Left ventricle myocardium inferior (tissue), 1 donor: ENCODE measurements at regions not wholly inside any gene's neighbourhood (a gene's known extent, or its start where the extent isn't known, plus 50 kb on each side); places are given as distances from the start of the nearest gene placed in this dataset.
"Not testable (repeated sequence)": the region's sequence is repeated elsewhere in the genome, so short reads cannot be mapped to it uniquely, and the experiment has no call there.

Source experiments
- DNase-seq: peaks from one replicate; pipeline ENCODE4 v3.0.0-alpha.2; 2020
- H3K27ac ChIP-seq: fragments of 200-600 bp; replicated peaks from 2 replicates; pipeline ENCODE4 v1.8.0; 2021
- H3K27me3 ChIP-seq: fragments of 200-600 bp; 2 replicates; pipeline ENCODE4 v1.8.0; 2021; ENCODE audit warnings: low read depth
- H3K36me3 ChIP-seq: fragments of 200-600 bp; 2 replicates; pipeline ENCODE4 v1.8.0; 2021
- H3K4me1 ChIP-seq: fragments of 200-600 bp; 2 replicates; pipeline ENCODE4 v1.8.0; 2021
- H3K4me3 ChIP-seq: fragments of 200-600 bp; 2 replicates; pipeline ENCODE4 v1.8.0; 2021; ENCODE audit warnings: mild to moderate bottlenecking, moderate library complexity
- H3K9me3 ChIP-seq: fragments of 200-600 bp; replicated peaks from 2 replicates; pipeline ENCODE4 v1.8.0; 2021
- intact Hi-C: fragments of 100-400 bp; cut with micrococcal nuclease; formaldehyde crosslinking; loops from one replicate; pipeline ENCODE4 v1.11.0; 2022
- TF ChIP-seq, protein P1 (sequence below): fragments of 200-600 bp; IDR thresholded peaks from 2 replicates; pipeline ENCODE4 v1.8.0; 2021; ENCODE audit warnings: antibody characterized with exemption, mild to moderate bottlenecking, borderline replicate concordance
- donor health status: DM: no; HTN: yes; CAD: no; lungs with severe emphysema.

DNA sequence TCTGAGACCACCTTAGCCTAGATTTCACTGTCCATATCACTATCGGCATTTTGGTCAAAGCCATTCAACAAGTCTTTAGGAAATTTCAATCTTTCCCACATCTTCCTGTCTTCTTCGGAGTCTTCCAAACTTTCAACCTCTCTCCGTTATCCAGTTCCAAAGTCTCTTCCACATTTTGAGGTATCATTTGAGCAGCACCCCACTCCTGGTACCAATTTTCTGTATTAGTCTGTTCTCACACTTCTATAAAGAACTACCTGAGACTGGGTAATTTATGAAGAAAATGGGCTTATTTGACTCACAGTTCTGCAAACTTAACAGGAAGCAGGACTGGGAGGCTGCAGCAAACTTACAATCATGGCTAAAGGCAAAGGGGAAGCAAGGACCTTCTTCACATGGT lies 215.5 kb downstream of the CYLC2 start:
- H3K4me3 ChIP-seq = no peak overlapping the region
- intact Hi-C loops = no loop called here
- H3K27ac ChIP-seq = no peak overlapping the region
- H3K9me3 ChIP-seq = peaks cover 40% of the 10 kb centered on the region
- H3K4me1 ChIP-seq = no peaks in the 10 kb centered on the region
- TF ChIP-seq, protein P1, sequence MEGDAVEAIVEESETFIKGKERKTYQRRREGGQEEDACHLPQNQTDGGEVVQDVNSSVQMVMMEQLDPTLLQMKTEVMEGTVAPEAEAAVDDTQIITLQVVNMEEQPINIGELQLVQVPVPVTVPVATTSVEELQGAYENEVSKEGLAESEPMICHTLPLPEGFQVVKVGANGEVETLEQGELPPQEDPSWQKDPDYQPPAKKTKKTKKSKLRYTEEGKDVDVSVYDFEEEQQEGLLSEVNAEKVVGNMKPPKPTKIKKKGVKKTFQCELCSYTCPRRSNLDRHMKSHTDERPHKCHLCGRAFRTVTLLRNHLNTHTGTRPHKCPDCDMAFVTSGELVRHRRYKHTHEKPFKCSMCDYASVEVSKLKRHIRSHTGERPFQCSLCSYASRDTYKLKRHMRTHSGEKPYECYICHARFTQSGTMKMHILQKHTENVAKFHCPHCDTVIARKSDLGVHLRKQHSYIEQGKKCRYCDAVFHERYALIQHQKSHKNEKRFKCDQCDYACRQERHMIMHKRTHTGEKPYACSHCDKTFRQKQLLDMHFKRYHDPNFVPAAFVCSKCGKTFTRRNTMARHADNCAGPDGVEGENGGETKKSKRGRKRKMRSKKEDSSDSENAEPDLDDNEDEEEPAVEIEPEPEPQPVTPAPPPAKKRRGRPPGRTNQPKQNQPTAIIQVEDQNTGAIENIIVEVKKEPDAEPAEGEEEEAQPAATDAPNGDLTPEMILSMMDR = no peak
- no peaks in the 10 kb centered on the region for H3K27me3 ChIP-seq
- no peaks in the 10 kb centered on the region for H3K36me3 ChIP-seq
- no peak for DNase-seq

DNA sequence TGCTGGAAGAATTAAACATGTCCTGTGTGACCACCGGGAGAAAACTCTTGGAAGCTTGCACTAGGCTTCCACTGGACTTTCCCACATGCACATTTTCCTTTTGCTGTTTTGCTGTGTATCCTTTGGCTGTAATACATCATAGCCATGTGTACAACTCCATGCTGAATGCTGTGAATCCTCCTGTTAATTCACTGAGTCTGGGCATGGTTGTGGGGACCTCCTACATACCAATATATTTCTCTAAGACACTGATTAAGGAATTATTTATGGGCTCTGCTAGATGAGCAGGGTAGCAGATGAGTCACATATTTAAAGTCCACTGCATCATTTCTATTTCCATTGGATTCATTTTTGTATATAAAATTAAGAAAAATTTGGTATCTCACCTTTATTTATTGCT lies 220.1 kb downstream of the CYLC2 start:
- no peaks in the 10 kb centered on the region for H3K4me1 ChIP-seq
- no peaks in the 10 kb centered on the region for H3K36me3 ChIP-seq
- DNase-seq = no peak
- H3K9me3 ChIP-seq = peaks cover 26% of the 10 kb centered on the region
- intact Hi-C loops = no loop called here
- no peak overlapping the region for H3K27ac ChIP-seq
- no peak overlapping the region for H3K4me3 ChIP-seq
- TF ChIP-seq, protein P1 = no peak
- no peaks in the 10 kb centered on the region for H3K27me3 ChIP-seq

DNA sequence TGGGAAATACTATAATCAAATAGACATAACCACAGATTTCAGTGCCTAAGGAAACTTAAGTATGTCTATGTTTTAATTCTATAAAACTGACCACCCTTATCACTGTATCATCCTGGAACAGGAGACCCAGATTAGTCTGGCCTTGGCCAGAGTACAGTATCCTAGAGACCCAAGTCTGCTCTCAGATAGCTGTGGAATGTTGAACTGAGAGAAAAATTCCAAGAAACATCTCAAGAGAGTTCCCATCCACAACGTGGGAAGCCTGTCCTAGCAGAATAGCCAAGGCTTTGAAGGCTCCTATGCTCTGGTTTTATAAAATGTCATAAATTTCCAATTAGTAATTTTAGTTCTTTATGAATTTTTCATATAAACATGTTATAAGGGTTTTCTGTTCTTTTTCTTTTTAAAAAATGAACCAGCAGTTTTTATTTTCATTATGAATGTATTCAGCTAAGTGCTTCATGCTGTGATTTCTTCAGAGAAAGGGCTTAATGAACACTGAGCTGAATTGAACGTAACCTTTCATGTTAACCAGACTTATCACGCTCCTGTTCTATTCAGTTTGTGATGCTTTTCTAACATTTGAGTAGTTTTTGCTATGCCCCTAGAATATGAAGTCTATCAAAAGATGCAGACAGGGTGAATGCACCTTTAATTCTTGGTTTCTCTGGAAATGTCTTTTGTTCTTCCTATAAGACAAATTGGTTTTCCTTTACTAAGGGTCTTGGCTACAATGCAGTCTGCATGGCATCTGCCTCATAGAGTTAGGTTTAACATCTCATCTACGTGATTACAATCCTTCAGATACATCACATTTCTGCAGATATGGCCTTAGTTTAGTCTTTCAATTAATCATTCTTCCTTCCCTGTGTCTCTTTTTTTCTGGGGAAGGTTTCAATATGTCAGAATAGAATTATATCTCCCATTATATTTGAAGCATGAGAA lies 230.8 kb downstream of the CYLC2 start:
- Histone ChIP-seq H3K4me3 (no peak overlapping the region), H3K36me3 (no peaks in the 10 kb centered on the region), H3K27ac (no peak overlapping the region), H3K9me3 (no peaks in the 10 kb centered on the region), H3K4me1 (no peaks in the 10 kb centered on the region), H3K27me3 (no peaks in the 10 kb centered on the region)
- TF ChIP-seq, protein P1 = no peak
- intact Hi-C loops = no loop called here
- no peak for DNase-seq

DNA sequence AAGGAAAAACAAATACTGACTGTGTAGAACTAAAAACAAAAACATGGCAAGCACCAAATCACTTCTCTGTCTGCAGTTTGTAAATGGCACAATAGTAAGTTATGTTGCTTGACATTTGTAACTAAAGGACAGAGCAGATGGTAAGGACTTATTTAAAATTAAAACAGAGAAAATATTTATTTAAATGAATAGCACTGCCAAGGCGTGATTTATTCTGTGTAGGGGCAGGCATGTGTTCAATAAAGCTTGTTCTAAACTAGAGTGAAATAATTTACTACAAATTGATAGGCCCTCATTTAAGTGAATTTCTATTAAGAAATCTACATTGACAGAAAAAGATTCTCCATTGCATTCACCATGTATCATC lies 231.5 kb downstream of the CYLC2 start:
- Histone ChIP-seq H3K9me3 (no peaks in the 10 kb centered on the region), H3K36me3 (no peaks in the 10 kb centered on the region), H3K27me3 (no peaks in the 10 kb centered on the region), H3K27ac (no peak overlapping the region), H3K4me3 (no peak overlapping the region), H3K4me1 (no peaks in the 10 kb centered on the region)
- DNase-seq = no peak
- TF ChIP-seq, protein P1 = no peak
- intact Hi-C loops = no loop called here

DNA sequence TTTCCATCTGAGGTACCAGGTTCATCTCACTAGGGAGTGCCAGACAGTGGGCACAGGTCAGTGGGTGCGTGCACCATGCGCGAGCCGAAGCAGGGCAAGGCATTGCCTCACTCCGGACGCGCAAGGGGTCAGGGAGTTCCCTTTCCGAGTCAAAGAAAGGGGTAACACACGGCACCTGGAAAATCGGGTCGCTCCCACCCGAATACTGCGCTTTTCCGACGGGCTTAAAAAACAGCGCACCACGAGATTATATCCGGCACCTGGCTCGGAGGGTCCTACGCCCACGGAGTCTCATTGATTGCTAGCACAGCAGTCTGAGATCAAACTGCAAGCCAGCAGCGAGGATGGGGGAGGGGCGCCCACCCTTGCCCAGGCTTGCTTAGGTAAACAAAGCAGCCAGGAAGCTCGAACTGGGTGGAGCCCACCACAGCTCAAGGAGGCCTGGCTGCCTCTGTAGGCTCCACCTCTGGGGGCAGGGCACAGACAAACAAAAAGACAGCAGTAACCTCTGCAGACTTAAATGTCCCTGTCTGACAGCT lies 242.5 kb downstream of the CYLC2 start:
- H3K27me3 ChIP-seq, H3K9me3 ChIP-seq, H3K4me3 ChIP-seq, intact Hi-C loops, H3K27ac ChIP-seq, DNase-seq, H3K36me3 ChIP-seq, H3K4me1 ChIP-seq: not testable (repeated sequence)

DNA sequence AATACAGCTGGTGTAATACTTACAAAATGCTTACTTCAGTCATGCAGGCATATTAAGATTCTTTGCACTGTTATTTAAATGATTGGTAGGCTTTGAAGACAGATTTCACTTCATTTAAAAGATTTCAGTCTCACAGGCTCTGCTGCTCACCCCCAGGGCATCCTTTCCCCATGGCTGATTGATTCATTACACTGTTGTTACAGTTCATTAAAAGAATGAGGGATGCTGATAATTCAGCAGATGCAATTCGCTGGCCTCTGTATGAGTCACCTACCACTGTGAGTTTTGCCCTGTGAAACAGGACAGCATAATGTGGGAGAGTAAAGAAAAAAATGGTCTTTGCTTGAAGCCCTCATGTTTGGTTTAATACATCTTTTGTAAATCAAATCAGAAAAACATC lies 246.9 kb downstream of the CYLC2 start:
- Histone ChIP-seq H3K27ac (no peak overlapping the region), H3K4me1 (no peaks in the 10 kb centered on the region), H3K4me3 (no peak overlapping the region), H3K27me3 (no peaks in the 10 kb centered on the region), H3K9me3 (no peaks in the 10 kb centered on the region), H3K36me3 (no peaks in the 10 kb centered on the region)
- TF ChIP-seq, protein P1 = no peak
- no peak for DNase-seq
- intact Hi-C loops = no loop called here
